ENCODE measurements at regions not wholly inside any gene's neighbourhood (a gene's known extent, or its start where the extent isn't known, plus 50 kb on each side); places are given as distances from the start of the nearest gene placed in this dataset.

- in situ Hi-C loops (cut with HindIII; ENCODE audit: low sequenced_read_pairs), result no loop called here
These were observed 159.8 kb upstream of the GGTLC1 start for GRCh38 chr20:24148372-24148771.

- in situ Hi-C loops (cut with HindIII; ENCODE audit: low sequenced_read_pairs), result no loop called here
These were observed 159.4 kb upstream of the GGTLC1 start for GRCh38 chr20:24147961-24148360.

GRCh38 chr20:24147479-24147878 lies 158.9 kb upstream of the GGTLC1 start:
- in situ Hi-C loops (cut with HindIII; ENCODE audit: low sequenced_read_pairs), result no loop called here

GRCh38 chr20:24146231-24146634 lies 157.7 kb upstream of the GGTLC1 start:
- in situ Hi-C loops (cut with HindIII; ENCODE audit: low sequenced_read_pairs), result no loop called here

GRCh38 chr20:24144371-24144770 lies 155.8 kb upstream of the GGTLC1 start:
- in situ Hi-C loops (cut with HindIII; ENCODE audit: low sequenced_read_pairs), result no loop called here

- in situ Hi-C loops (cut with HindIII; ENCODE audit: low sequenced_read_pairs), result no loop called here
These were observed 152.5 kb upstream of the GGTLC1 start for GRCh38 chr20:24141111-24141510.

- in situ Hi-C loops (cut with HindIII; ENCODE audit: low sequenced_read_pairs), result no loop called here
These were observed 151.3 kb upstream of the GGTLC1 start for GRCh38 chr20:24139846-24140245.

- in situ Hi-C loops (cut with HindIII; ENCODE audit: low sequenced_read_pairs), result no loop called here
These were observed 150.4 kb upstream of the GGTLC1 start for GRCh38 chr20:24138951-24139350.

- in situ Hi-C loops (cut with HindIII; ENCODE audit: low sequenced_read_pairs), result no loop called here
These were observed 149.7 kb upstream of the GGTLC1 start for GRCh38 chr20:24138196-24138857.

GRCh38 chr20:24136659-24137246 lies 148.2 kb upstream of the GGTLC1 start:
- in situ Hi-C loops (cut with HindIII; ENCODE audit: low sequenced_read_pairs), result no loop called here

GRCh38 chr20:24135781-24136180 lies 147.2 kb upstream of the GGTLC1 start:
- in situ Hi-C loops (cut with HindIII; ENCODE audit: low sequenced_read_pairs), result no loop called here

- in situ Hi-C loops (cut with HindIII; ENCODE audit: low sequenced_read_pairs), result no loop called here
These were observed 146.4 kb upstream of the GGTLC1 start for GRCh38 chr20:24134930-24135329.

- in situ Hi-C loops (cut with HindIII; ENCODE audit: low sequenced_read_pairs), result no loop called here
These were observed 145.7 kb upstream of the GGTLC1 start for GRCh38 chr20:24134284-24134683.

- in situ Hi-C loops (cut with HindIII; ENCODE audit: low sequenced_read_pairs), result no loop called here
These were observed 143.7 kb upstream of the GGTLC1 start for GRCh38 chr20:24132246-24132645.

GRCh38 chr20:24131684-24132083 lies 143.1 kb upstream of the GGTLC1 start:
- in situ Hi-C loops (cut with HindIII; ENCODE audit: low sequenced_read_pairs), result no loop called here

- in situ Hi-C loops (cut with HindIII; ENCODE audit: low sequenced_read_pairs), result no loop called here
These were observed 142.7 kb upstream of the GGTLC1 start for GRCh38 chr20:24131281-24131680.

- in situ Hi-C loops (cut with HindIII; ENCODE audit: low sequenced_read_pairs), result no loop called here
These were observed 141.1 kb upstream of the GGTLC1 start for GRCh38 chr20:24129641-24130040.

- in situ Hi-C loops (cut with HindIII; ENCODE audit: low sequenced_read_pairs), result no loop called here
These were observed 136.5 kb upstream of the GGTLC1 start for GRCh38 chr20:24124951-24125650.

- in situ Hi-C loops (cut with HindIII; ENCODE audit: low sequenced_read_pairs), result no loop called here
These were observed 135.4 kb upstream of the GGTLC1 start for GRCh38 chr20:24124003-24124402.

GRCh38 chr20:24118441-24119175 lies 130.0 kb upstream of the GGTLC1 start:
- in situ Hi-C loops (cut with HindIII; ENCODE audit: low sequenced_read_pairs), result no loop called here

GRCh38 chr20:24118034-24118433 lies 129.5 kb upstream of the GGTLC1 start:
- in situ Hi-C loops (cut with HindIII; ENCODE audit: low sequenced_read_pairs), result no loop called here

- in situ Hi-C loops (cut with HindIII; ENCODE audit: low sequenced_read_pairs), result no loop called here
These were observed 128.8 kb upstream of the GGTLC1 start for GRCh38 chr20:24117383-24117782.

Data from endothelial cell of hepatic sinusoid (primary cell).